ENCODE measurements at regions not wholly inside any gene's neighbourhood (a gene's known extent, or its start where the extent isn't known, plus 50 kb on each side); places are given as distances from the start of the nearest gene placed in this dataset.

GRCh38 chr5:32850817-32851496 lies 139.8 kb downstream of the NPR3 start:
- no peak for TF ChIP-seq POLR2A (IDR thresholded peaks at IDR 0.05)
- TF ChIP-seq, protein P1, sequence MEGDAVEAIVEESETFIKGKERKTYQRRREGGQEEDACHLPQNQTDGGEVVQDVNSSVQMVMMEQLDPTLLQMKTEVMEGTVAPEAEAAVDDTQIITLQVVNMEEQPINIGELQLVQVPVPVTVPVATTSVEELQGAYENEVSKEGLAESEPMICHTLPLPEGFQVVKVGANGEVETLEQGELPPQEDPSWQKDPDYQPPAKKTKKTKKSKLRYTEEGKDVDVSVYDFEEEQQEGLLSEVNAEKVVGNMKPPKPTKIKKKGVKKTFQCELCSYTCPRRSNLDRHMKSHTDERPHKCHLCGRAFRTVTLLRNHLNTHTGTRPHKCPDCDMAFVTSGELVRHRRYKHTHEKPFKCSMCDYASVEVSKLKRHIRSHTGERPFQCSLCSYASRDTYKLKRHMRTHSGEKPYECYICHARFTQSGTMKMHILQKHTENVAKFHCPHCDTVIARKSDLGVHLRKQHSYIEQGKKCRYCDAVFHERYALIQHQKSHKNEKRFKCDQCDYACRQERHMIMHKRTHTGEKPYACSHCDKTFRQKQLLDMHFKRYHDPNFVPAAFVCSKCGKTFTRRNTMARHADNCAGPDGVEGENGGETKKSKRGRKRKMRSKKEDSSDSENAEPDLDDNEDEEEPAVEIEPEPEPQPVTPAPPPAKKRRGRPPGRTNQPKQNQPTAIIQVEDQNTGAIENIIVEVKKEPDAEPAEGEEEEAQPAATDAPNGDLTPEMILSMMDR (IDR thresholded peaks at IDR 0.05 in 4 of 5, conservative IDR thresholded peaks at IDR 0.05 in 1 of 5), result no peak
- Histone ChIP-seq H3K27me3 (no peaks in the 10 kb centered on the region), H3K4me1 (no peaks in the 10 kb centered on the region), H3K36me3 (no peaks in the 10 kb centered on the region), H3K27ac (no peak overlapping the region), H3K9me3 (no peaks in the 10 kb centered on the region), H3K4me3 (no peak overlapping the region)
- no peak for DNase-seq
- intact Hi-C loops (cut with DNase I; ENCODE audit: low total_unique reads), result loop anchor here (5.0 kb wide), 1 partner anchor 139 kb away; the partner anchor contains the start of gene NPR3
- no peak for ATAC-seq
- in situ Hi-C loops (cut with MboI; ENCODE audit: low sequenced_read_pairs in 4 of 4), result no loop called here

- Histone ChIP-seq H3K4me3 (no peak overlapping the region), H3K27me3 (no peaks in the 10 kb centered on the region), H3K4me1 (no peaks in the 10 kb centered on the region), H3K9me3 (peaks cover 0 to under 1% (median 0%) of the 10 kb centered on the region in 3 donors), H3K36me3 (no peaks in the 10 kb centered on the region), H3K27ac (no peak overlapping the region)
- intact Hi-C loops (cut with DNase I; ENCODE audit: low total_unique reads) (loop anchor here (5.0 kb wide), 1 partner anchor 139 kb away; the partner anchor contains the start of gene NPR3), in situ Hi-C loops (cut with MboI; ENCODE audit: low sequenced_read_pairs in 4 of 4) (no loop called here)
- ATAC-seq, result no peak
- TF ChIP-seq, protein P1 (IDR thresholded peaks at IDR 0.05 in 4 of 5, conservative IDR thresholded peaks at IDR 0.05 in 1 of 5), result no peak
- TF ChIP-seq POLR2A (IDR thresholded peaks at IDR 0.05), result no peak
- no peak for DNase-seq
Measured at GRCh38 chr5:32851559-32852173, 140.5 kb downstream of the NPR3 start.

GRCh38 chr5:32852535-32852934 lies 141.4 kb downstream of the NPR3 start:
- H3K27ac ChIP-seq, result no peak overlapping the region
- TF ChIP-seq POLR2A (IDR thresholded peaks at IDR 0.05), result no peak
- TF ChIP-seq, protein P1 (IDR thresholded peaks at IDR 0.05 in 4 of 5, conservative IDR thresholded peaks at IDR 0.05 in 1 of 5), result peak in 1 of 5 experiments; percentile 8
- DNase-seq (peak; percentile 46 to 73), ATAC-seq (peak; percentile 79 to 81)
- intact Hi-C loops (cut with DNase I; ENCODE audit: low total_unique reads) (loop anchor here (5.0 kb wide), 1 partner anchor 140 kb away; the partner anchor contains the start of gene NPR3), in situ Hi-C loops (cut with MboI; ENCODE audit: low sequenced_read_pairs in 4 of 4) (no loop called here)
- H3K27me3 ChIP-seq, result no peaks in the 10 kb centered on the region
- peaks cover 0 to 9% (median 0%) of the 10 kb centered on the region in 3 donors for H3K9me3 ChIP-seq
- no peak overlapping the region for H3K4me3 ChIP-seq
- no peaks in the 10 kb centered on the region for H3K4me1 ChIP-seq
- H3K36me3 ChIP-seq, result no peaks in the 10 kb centered on the region

DNA sequence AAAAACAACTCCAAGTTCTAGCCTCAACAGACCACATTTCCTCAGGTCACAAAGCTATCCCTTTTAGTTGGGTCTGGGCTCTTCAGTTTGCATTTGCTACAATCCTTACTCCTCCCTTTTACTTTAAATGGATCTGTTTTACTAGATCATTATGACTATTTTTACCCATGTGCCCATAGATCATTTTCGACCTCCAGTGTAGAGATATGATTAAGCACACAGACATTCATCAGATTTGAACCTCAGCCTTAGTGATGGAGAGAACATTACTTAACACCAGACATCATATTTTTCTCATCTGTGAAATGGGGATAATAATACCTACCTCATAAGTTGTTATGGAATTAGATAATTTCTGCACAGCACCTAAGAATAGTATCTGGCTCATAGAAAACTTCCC lies 141.9 kb downstream of the NPR3 start:
- no peaks in the 10 kb centered on the region for H3K4me1 ChIP-seq
- DNase-seq, result no peak
- no peak overlapping the region for H3K4me3 ChIP-seq
- no peak for ATAC-seq
- in situ Hi-C loops (cut with MboI; ENCODE audit: low sequenced_read_pairs in 4 of 4), result no loop called here
- H3K27me3 ChIP-seq, result no peaks in the 10 kb centered on the region
- H3K9me3 ChIP-seq, result peaks cover 0 to 11% (median 0%) of the 10 kb centered on the region in 3 donors
- intact Hi-C loops (cut with DNase I; ENCODE audit: low total_unique reads), result loop anchor here (5.0 kb wide), 1 partner anchor 141 kb away; the partner anchor contains the start of gene NPR3
- H3K27ac ChIP-seq, result no peak overlapping the region
- H3K36me3 ChIP-seq, result no peaks in the 10 kb centered on the region
- TF ChIP-seq POLR2A (IDR thresholded peaks at IDR 0.05), result no peak
- TF ChIP-seq, protein P1 (IDR thresholded peaks at IDR 0.05 in 4 of 5, conservative IDR thresholded peaks at IDR 0.05 in 1 of 5), result no peak
